AG09309 (cell line): ENCODE measurements at regions not wholly inside any gene's neighbourhood (a gene's known extent, or its start where the extent isn't known, plus 50 kb on each side); places are given as distances from the start of the nearest gene placed in this dataset.

Source experiments
- DNase-seq: peaks from one replicate; pipeline ENCODE4 v3.0.0-alpha.2; 2010; ENCODE audit warnings: low read depth
- H3K4me3 ChIP-seq: 2 replicates; pipeline ENCODE4 v1.5.1; 2011; ENCODE audit warnings: mild to moderate bottlenecking, low read depth, low read length, moderate library complexity; ENCODE audit not compliant: control insufficient read depth
- TF ChIP-seq, protein P1 (sequence below): IDR thresholded peaks from 2 replicates; pipeline ENCODE4 v1.5.1; 2011; ENCODE audit warnings: mild to moderate bottlenecking, low read depth, low read length, inconsistent platforms; ENCODE audit not compliant: insufficient read depth, control insufficient read depth; ENCODE audit errors: missing control alignments

DNA sequence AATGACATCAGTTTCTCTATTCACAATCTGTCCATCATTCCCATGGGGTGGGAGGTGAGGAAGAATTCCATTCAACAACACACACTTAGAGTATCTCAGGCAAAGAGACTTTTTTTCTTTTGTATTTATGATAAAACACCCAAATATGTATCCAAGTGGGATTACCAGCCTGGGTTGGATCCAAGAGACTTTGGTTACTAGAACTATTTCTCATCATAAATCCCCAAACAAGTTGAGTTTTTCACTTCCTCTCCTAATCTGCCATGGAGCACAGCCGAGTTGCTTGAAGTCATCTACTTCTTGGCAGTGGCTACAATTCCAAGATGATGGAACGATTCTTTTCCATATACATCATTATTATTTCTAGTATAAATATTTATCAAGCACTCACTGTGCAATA lies 209.2 kb upstream of the HMGA2 start:
- TF ChIP-seq, protein P1, sequence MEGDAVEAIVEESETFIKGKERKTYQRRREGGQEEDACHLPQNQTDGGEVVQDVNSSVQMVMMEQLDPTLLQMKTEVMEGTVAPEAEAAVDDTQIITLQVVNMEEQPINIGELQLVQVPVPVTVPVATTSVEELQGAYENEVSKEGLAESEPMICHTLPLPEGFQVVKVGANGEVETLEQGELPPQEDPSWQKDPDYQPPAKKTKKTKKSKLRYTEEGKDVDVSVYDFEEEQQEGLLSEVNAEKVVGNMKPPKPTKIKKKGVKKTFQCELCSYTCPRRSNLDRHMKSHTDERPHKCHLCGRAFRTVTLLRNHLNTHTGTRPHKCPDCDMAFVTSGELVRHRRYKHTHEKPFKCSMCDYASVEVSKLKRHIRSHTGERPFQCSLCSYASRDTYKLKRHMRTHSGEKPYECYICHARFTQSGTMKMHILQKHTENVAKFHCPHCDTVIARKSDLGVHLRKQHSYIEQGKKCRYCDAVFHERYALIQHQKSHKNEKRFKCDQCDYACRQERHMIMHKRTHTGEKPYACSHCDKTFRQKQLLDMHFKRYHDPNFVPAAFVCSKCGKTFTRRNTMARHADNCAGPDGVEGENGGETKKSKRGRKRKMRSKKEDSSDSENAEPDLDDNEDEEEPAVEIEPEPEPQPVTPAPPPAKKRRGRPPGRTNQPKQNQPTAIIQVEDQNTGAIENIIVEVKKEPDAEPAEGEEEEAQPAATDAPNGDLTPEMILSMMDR, result no peak
- DNase-seq, result peak; percentile 88
- no peak overlapping the region for H3K4me3 ChIP-seq

DNA sequence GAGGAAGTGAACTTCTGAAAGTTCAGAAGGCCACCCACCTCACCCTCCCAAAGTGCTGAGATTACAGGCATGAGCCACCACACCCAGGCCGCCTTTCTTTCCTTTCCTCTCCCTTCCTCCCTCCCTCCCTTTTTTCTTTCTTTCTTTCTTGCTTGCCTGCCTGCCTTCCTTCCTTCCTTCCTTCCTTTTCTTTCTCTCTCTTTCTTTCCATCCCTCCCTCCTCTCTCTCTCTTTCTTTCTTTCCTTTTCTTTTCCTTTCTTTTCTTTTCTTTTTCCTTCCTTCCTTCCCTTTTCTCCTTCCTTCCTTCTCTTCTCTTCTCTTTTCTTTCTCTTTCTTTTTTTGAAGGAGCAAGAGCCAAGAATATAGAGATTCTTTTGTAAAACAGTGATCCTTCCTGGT lies 208.3 kb upstream of the HMGA2 start:
- no peak for DNase-seq
- no peak overlapping the region for H3K4me3 ChIP-seq
- TF ChIP-seq, protein P1, result no peak

- no peak overlapping the region for H3K4me3 ChIP-seq
- TF ChIP-seq, protein P1, result no peak
- DNase-seq, result no peak
Observed at GRCh38 chr12:65618588-65618987, 205.7 kb upstream of the HMGA2 start.

GRCh38 chr12:65619018-65619417 lies 205.3 kb upstream of the HMGA2 start:
- no peak overlapping the region for H3K4me3 ChIP-seq
- TF ChIP-seq, protein P1, result no peak

GRCh38 chr12:65620046-65620445 lies 204.2 kb upstream of the HMGA2 start:
- DNase-seq, result no peak
- no peak overlapping the region for H3K4me3 ChIP-seq
- TF ChIP-seq, protein P1, result no peak

More at GRCh38 chr12:65619018-65619417, 205.3 kb upstream of the HMGA2 start:
- no peak for DNase-seq

DNA sequence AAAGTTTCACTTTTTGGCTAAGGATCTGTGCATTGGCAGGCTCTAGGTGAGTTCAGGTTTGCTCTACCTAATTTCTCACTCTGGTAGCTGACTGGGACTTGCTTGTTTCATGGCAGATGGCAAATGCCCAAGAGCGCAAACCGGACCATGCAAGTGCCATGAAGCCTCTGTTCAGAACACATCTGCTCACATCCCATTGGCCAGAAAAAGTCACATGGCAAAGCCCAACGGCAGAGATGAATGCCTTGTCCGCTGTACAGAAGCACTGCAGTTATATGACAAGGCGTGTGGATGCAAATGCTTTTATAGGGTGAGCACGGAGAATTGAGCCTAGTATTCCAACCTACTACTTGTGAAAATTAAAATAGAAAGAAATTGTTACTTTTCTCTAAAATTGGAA lies 202.2 kb upstream of the HMGA2 start:
- no peak for DNase-seq
- no peak overlapping the region for H3K4me3 ChIP-seq
- TF ChIP-seq, protein P1, result no peak

GRCh38 chr12:65623507-65623906 lies 200.8 kb upstream of the HMGA2 start:
- H3K4me3 ChIP-seq, result no peak overlapping the region
- TF ChIP-seq, protein P1, result no peak
- no peak for DNase-seq
